C1 segment of cervical spinal cord (tissue), 14 donors: ENCODE measurements at regions not wholly inside any gene's neighbourhood (a gene's known extent, or its start where the extent isn't known, plus 50 kb on each side); places are given as distances from the start of the nearest gene placed in this dataset.

Experiments used
- DNase-seq, 14 donors: peaks; one replicate each; lab custom pipeline; 2025; lab: John Stamatoyannopoulos, UW

DNA sequence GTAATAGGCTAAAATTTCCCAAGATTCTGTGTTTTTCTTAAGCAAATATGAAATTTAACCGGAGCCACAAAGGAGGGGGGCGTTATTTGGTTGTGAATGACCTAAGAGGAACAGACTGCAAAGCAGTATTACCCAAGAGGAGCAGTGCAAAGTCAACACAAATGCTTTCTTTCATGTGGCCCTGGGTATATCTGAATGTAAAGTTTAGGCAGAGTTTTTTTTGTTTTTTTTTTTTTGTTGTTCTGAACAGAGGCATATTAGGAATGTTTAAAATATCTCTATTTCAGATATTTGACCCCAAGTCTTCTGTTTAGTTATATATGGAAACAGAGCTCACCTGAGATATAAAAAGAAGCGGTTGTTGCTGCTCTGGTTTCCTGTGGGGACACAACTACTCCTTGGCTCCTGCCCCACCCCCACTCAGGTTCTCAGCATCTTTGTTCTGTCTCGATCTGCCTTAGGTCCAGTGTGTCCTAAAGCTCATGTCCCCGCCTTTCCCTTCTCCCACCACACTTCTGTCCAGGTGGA, 220.7 kb downstream of the RFC3 start:
- no peak for DNase-seq

GRCh38 chr13:34039678-34040077, 221.7 kb downstream of the RFC3 start:
- DNase-seq: no peak

GRCh38 chr13:34040863-34041262, 222.9 kb downstream of the RFC3 start:
- no peak for DNase-seq

DNA sequence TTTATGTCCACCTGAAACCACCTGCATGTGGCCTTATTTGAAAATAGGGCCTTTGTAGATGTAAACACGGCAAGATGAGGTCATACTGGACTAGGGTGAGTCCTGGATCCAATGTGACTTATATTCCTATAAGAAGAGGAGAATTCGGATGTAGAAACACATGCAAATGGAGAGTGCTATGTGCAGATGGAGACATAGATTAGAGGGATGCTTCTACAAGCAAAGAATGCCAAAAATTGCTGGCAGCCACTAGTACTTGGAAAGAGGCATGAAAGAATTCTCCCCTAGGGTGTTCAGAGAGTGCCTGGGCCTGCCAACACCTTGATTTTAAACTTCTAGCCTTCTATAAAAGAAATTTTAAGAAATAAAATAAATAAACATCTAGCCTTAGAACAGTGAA, 226.1 kb downstream of the RFC3 start:
- peak in 1 of 14 donors; percentile 53 for DNase-seq

DNA sequence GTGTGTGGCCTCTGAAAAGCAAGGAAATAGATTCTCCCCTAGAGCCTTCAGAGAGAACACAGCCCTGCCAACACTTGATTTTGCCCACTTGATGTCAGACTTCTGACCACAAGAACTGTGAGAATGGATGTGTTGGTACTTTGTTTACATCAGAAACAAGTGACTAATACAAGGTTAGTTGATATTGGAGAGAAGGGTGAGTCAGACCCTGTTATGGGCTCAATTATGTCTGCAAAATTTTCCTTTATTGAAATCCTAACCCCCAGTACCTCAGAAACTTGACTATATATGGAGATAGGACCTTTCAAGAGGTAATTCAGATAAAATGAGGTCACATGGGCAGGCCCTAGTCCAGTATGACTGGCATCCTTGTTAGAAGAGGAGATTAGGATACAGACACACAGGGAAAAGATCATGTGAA, 226.7 kb downstream of the RFC3 start:
- no peak for DNase-seq

DNA sequence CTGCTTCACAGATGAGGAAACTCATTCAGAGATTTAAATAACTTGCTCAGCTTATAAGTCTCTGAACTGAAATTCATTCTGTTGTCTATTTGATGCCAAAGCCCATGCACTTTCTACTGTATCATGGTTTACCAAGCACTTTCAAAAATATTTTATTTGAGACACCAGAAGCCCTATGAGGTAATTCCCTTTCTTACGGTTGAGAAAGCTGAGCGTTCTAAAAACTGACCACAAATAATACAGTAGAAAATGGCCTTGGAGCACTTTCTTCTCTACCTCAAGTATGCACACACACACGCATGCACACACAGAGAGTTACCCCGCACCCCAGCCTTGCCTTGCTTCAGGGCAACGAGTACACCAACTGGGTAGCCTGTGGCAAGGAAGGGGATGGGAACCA, 228.5 kb downstream of the RFC3 start:
- DNase-seq: no peak

- DNase-seq: no peak
Measured at GRCh38 chr13:34048652-34049051, 230.7 kb downstream of the RFC3 start.

- no peak for DNase-seq
Measured at GRCh38 chr13:34056733-34057258, 238.8 kb downstream of the RFC3 start.

DNA sequence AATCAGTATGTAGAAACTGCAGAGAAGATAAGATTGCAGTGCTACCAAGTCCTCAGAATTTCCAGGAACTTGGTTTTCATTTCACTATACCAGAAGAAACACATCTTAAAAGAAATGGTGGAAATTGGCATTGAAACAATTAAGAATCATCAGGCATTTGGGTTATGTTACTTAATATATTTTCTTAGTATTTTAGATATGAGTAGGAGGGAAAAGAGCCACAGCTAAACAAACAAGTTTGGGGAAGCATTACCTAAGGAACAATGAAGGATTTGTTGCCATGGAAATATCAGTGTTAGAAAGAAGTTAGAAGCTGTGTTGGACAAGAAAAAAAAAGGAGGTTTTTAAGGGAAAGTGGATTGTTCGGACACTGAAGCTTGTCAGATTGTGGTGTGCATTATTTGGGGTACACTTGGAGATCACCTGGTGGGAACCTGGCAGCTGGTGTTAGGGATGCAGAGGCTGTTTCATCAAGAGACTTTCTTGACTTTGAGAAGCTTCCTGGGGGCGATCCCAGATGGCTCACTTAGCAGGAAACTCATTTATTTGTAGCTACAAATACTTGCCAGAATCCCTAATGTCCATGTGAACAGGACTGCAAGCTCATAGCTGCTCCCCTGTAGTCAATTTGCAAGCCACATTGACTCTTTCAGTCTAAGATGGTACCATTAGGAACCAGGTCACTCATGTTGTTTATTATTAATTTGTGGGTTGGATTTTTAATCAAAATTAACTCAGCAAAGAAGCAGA, 246.7 kb downstream of the RFC3 start:
- peak in 3 of 14 donors; percentile 0 to 81 (median 3) for DNase-seq

GRCh38 chr13:34065928-34066327, 248.0 kb downstream of the RFC3 start:
- no peak for DNase-seq

DNA sequence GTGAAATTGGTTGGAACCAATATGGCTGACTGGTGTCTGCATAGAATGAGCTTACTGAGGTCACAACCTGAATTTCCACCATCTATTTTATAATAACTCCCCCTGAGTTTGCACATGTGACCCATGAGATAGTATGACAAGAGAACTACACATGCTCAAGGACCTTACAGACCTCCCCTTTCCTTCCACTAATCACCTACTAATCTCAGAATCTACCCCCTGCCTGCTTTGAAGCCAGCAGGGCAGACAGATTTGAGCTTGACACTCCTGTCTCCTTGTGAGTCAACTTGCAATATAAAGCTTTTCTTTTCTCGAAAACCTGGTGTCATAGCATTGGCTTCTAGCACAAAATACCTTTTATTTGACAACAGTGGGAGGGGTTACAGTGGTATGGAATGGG, 248.4 kb downstream of the RFC3 start:
- DNase-seq: no peak

- DNase-seq: no peak
Measured at GRCh38 chr13:34070006-34070405, 252.1 kb downstream of the RFC3 start.

DNA sequence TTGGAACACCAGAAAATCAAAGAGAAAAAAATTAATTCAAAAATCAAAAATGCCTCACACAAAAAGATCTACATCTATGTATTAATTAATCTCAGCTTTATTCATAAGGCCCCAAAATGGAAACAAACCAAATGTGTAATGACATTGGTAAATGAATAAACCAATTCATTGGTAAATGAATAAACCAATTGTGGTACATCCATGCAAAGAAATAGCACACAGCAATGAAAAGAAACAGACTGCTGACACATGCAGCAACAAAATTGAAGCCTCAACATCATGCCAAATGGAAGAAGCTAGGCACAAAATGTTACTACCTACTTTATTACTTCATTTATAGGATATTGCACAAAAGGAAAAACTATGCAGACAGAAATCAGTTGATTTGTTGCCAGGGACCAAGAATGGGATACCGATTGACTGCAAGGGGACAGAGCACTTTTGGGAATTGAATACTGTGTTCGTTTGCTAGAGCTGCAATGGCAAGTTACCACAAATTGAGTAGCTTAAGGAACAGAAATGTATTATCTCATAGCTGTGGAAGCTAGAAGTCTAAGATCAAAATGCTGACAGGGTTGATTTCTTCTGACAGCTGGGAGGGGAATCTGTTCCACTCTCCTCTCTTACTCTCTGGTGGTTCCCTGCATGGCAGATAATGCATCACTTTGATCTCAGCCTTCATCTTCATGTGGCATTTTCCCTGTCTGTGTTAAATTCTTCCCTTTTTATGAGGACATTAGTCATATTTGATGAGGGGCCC, 252.8 kb downstream of the RFC3 start:
- DNase-seq: no peak

DNA sequence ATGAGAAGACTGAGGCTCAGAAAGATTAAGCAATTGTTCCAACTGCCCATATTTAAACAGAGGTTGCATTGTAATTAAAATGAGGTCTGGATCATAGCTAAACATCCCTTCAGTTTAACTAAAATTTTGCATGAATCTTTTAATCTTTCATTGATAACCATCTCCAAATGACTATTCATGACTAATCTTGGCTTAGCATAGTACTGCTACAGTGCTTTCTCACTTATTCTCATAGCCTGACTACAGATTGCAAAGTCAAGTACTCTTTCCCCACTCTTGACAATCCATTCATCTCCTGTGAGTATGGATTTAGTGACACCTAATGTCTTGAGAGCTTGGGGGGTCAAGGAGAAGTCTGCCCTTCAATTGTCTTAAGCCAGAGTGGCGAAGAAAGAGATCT, 258.4 kb downstream of the RFC3 start:
- no peak for DNase-seq

DNA sequence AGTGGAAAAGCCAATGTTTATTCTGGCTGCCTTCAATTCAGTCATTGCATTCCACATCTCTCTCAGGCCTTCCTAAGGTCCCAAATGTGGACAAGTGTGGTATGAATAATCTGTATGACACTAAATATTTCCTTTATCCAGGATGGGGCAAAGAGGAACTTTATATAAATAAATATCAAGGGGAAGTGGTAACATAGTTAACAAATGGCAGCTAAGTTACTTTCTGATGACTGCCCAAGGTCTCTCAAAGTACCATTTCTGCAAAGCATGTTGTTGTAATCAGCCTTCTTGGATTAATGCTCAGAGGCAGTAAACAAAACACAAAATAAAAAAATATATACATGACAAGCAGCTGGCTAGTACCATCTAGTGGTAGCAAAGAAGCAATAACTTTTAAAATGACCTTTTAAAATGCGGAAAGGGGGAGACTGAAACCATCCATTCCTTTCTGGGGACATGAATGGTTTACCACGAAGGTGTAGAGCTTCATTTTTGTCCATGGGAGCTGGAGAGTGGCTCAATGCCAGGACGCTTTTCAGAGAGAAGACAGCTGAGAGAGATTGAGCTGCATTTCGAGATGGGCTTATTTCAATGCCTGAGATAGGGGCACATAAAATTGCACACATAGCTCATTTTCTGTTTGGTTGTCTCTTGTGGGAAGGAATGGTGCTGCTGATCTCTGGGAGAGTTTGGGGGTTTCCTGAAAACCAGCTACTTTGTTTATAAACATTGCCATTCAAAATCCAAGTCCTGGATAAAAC, 259.2 kb downstream of the RFC3 start:
- DNase-seq: peak in 1 of 14 donors; percentile 38

GRCh38 chr13:34078334-34078999, 260.5 kb downstream of the RFC3 start:
- no peak for DNase-seq

GRCh38 chr13:34085204-34085603, 267.3 kb downstream of the RFC3 start:
- DNase-seq: no peak

GRCh38 chr13:34086281-34086680, 268.3 kb downstream of the RFC3 start:
- DNase-seq: no peak

DNA sequence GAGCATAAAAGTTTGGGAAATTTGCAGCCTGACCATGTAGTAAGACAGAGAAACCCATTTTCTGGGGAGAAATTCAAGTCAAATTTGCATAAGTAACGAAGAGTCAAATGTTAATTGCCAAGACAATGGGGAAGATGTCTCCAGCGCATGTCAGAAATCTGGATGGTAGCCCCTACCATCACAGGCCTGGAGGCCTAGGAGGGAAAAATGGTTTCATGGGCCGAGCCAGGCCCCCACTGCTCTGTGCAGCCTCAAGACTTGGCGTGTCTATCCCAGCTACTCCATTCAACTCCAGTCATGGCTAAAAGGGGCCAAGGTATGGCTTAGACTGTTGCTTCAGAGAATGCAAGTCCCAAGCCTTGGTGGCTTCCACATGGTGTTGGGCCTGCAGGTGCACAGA, 269.8 kb downstream of the RFC3 start:
- DNase-seq: no peak

DNA sequence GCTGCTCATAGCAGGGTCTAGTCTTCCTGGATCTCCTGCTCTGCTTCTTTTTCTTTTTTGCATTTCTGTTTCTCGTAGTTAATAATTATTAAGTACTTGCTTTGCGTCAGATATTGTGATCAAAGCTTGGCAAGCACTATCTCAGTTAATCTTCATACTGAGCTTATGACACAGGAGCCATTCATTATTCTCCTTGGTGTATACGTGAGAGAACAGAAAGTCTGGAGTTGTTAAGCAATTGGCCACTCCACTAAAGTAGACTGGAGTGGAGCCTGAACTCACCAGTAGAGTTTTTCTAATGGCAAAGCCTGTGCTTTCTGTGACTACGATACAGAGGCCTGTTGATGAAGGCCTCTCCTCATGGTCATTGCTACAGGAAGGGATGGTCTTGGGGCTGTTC, 285.9 kb downstream of the RFC3 start:
- no peak for DNase-seq

DNA sequence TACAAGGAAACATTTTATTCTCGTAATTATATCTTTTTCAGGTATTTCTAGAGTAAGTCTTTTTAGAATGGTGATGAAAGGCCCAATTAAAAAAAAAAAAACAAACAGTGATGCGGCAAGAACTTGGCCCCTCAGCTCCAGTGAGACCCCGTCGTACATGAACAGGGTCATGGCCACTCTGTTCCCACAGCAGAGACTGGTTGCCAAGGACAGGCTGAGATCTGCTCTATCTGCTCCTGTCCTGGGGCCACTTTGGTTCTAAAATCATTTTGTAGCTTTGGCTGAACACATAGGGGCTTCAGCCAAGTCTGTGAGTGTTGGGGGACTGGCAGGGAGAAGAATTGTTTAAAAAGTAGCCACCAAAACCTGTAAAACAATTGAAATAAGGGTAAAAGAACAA, 286.9 kb downstream of the RFC3 start:
- no peak for DNase-seq
